OCI-LY1 (cell line): ENCODE measurements at regions not wholly inside any gene's neighbourhood (a gene's known extent, or its start where the extent isn't known, plus 50 kb on each side); places are given as distances from the start of the nearest gene placed in this dataset.

ENCODE experiments used
- H2AFZ ChIP-seq: fragments of 200-600 bp; sonication (generic), shearing (Covaris generic); 2 replicates; pipeline ENCODE4 v1.6.0; 2014; ENCODE audit warnings: antibody characterized with exemption, mild to moderate bottlenecking, low read length
- H3F3A ChIP-seq: fragments of 200-600 bp; sonication (generic), shearing (Covaris generic); 2 replicates; pipeline ENCODE4 v1.6.0; 2014; ENCODE audit warnings: mild to moderate bottlenecking, antibody characterized with exemption, low read length, moderate library complexity; ENCODE audit not compliant: insufficient read depth
- H3K27ac ChIP-seq: fragments of 200-600 bp; sonication (generic); 2 replicates; pipeline ENCODE4 v1.5.1; 2014; ENCODE audit warnings: low read length, mixed run types, mild to moderate bottlenecking, low read depth; ENCODE audit not compliant: poor library complexity, severe bottlenecking
- H3K27me3 ChIP-seq: fragments of 200-600 bp; sonication (generic); 2 replicates; pipeline ENCODE4 v1.6.0; 2014; ENCODE audit warnings: antibody characterized with exemption, mild to moderate bottlenecking, low read length, moderate library complexity; ENCODE audit not compliant: insufficient read depth
- H3K36me3 ChIP-seq: fragments of 200-600 bp; sonication (generic); 2 replicates; pipeline ENCODE4 v1.6.1; 2014; ENCODE audit warnings: mild to moderate bottlenecking, antibody characterized with exemption, low read length, moderate library complexity, mixed read lengths; ENCODE audit not compliant: insufficient read depth
- H3K4me1 ChIP-seq: fragments of 200-600 bp; sonication (generic); 2 replicates; pipeline ENCODE4 v1.5.1; 2014; ENCODE audit warnings: mild to moderate bottlenecking, low read length, moderate library complexity; ENCODE audit not compliant: insufficient read depth, severe bottlenecking
- H3K4me2 ChIP-seq: fragments of 200-600 bp; sonication (generic), shearing (Covaris generic); 2 replicates; pipeline ENCODE4 v1.6.1; 2014; ENCODE audit warnings: low read length
- H3K4me3 ChIP-seq: fragments of 200-600 bp; sonication (generic); 2 replicates; pipeline ENCODE4 v1.5.1; 2014; ENCODE audit warnings: low read length, low read depth, mild to moderate bottlenecking, mixed read lengths; ENCODE audit not compliant: poor library complexity, severe bottlenecking
- H3K79me2 ChIP-seq: fragments of 200-600 bp; shearing (Covaris generic); 2 replicates; pipeline ENCODE4 v1.6.1; 2016; ENCODE audit warnings: mixed run types, low read length, mixed read lengths; ENCODE audit not compliant: insufficient read depth
- H3K9ac ChIP-seq: fragments of 200-600 bp; sonication (generic), shearing (Covaris generic); 2 replicates; pipeline ENCODE4 v1.6.1; 2014; ENCODE audit warnings: mild to moderate bottlenecking, low read length, mixed read lengths
- H3K9me2 ChIP-seq: fragments of 200-600 bp; sonication (generic), shearing (Covaris generic); 2 replicates; pipeline ENCODE4 v1.6.1; 2014; ENCODE audit warnings: low read depth, mild to moderate bottlenecking, low read length, mixed read lengths
- H3K9me3 ChIP-seq: fragments of 200-600 bp; shearing (Covaris generic); 2 replicates; pipeline ENCODE4 v1.6.1; 2014; ENCODE audit warnings: low read length, mixed read lengths
- H4K20me1 ChIP-seq: fragments of 200-600 bp; sonication (generic), shearing (Covaris generic); 2 replicates; pipeline ENCODE4 v1.6.0; 2016; ENCODE audit warnings: mild to moderate bottlenecking, low read length; ENCODE audit not compliant: insufficient read depth
- EZH2 ChIP-seq: fragments of 200-600 bp; sonication (generic), shearing (Covaris generic); IDR thresholded peaks from 2 replicates; pipeline ENCODE4 v1.8.0; 2017; ENCODE audit warnings: borderline replicate concordance, mixed run types, mild to moderate bottlenecking, antibody characterized with exemption, low read length, moderate library complexity, mixed read lengths
- TF ChIP-seq, protein P1 (sequence below): fragments of 200-600 bp; sonication (generic), shearing (Covaris generic); IDR thresholded peaks from 2 replicates; pipeline ENCODE4 v1.5.1; 2017; ENCODE audit warnings: mild to moderate bottlenecking, antibody characterized with exemption, low read length, moderate library complexity, mixed read lengths

DNA sequence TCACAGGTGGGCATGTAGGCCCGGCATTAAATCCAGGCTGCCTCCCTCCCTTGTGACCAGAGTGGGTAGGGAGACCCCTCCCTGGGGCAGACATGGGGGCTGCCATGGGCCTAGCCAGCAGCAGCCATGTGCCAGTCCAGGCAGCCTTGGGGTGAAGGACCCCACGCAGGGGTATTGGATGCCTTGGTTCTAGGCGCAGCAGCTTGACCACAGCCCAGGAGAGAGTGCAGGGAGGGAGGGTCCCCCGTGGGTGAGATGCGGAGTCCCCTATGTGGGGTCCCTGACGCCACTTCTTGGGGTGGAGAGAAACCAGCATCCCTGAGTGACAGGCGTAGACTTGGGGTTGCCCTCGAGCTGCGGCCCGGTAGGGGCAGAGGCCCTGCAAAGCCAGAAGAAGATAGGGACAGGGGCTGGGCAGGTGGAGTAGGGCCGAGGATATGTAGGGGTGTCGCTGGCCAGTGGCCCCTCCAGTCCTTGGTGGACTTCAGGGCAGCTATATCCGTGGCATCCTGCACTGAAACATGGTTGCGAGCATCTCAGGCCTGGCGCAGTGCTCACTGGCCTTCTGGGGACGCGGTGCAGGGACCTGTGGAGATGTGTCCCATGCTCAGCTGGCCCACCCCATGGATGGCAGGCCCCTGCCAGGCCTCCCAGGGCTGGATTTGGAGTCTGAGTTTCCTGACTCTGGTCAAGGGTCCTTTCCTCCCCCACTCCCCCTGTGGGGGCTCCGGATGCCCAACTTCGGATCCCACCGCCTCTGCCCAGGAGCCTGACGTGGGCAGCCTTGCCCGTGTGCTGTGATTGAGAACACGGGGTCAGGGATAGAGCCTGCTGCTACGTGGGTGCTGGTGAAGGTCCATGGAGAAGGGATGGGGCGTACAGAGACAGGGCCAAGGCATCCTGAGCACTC, 1179.8 kb downstream of the BRD1 start:
- Histone ChIP-seq H4K20me1 (no peaks in the 10 kb centered on the region), H3K4me1 (no peaks in the 10 kb centered on the region), H3K27ac (no peak overlapping the region), H2AFZ (no peak overlapping the region), H3K27me3 (no peaks in the 10 kb centered on the region), H3K9me3 (no peaks in the 10 kb centered on the region), H3K79me2 (no peaks in the 10 kb centered on the region), H3K4me2 (no peak overlapping the region), H3K9me2 (no peaks in the 10 kb centered on the region), H3K4me3 (no peak overlapping the region), H3K36me3 (no peaks in the 10 kb centered on the region), H3F3A (no peaks in the 10 kb centered on the region), H3K9ac (no peak overlapping the region)
- no peak for TF ChIP-seq EZH2
- TF ChIP-seq, protein P1, sequence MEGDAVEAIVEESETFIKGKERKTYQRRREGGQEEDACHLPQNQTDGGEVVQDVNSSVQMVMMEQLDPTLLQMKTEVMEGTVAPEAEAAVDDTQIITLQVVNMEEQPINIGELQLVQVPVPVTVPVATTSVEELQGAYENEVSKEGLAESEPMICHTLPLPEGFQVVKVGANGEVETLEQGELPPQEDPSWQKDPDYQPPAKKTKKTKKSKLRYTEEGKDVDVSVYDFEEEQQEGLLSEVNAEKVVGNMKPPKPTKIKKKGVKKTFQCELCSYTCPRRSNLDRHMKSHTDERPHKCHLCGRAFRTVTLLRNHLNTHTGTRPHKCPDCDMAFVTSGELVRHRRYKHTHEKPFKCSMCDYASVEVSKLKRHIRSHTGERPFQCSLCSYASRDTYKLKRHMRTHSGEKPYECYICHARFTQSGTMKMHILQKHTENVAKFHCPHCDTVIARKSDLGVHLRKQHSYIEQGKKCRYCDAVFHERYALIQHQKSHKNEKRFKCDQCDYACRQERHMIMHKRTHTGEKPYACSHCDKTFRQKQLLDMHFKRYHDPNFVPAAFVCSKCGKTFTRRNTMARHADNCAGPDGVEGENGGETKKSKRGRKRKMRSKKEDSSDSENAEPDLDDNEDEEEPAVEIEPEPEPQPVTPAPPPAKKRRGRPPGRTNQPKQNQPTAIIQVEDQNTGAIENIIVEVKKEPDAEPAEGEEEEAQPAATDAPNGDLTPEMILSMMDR = no peak

DNA sequence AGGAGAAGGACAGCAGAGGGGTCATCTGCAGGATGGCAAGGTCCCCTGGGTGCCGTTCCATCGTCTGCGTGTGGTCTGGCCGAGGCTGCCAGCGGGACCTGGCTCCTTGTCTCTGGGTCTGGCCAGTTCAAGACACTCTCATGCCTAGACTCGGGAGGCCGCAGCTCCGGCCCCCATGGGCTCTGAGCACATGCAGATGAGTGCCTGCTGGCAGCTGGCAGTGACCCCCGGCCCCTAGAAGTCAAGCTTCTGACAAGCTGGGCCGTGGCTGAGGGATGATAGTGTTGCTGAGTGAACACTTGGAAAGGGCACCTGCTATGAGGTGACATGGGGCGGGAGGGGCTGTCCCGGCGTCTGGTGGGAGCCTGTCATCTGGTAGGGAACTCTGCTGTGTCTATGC, 1180.6 kb downstream of the BRD1 start:
- Histone ChIP-seq H4K20me1 (no peaks in the 10 kb centered on the region), H3K4me2 (no peak overlapping the region), H3K27ac (no peak overlapping the region), H3F3A (no peaks in the 10 kb centered on the region), H3K9ac (no peak overlapping the region), H3K36me3 (no peaks in the 10 kb centered on the region), H3K9me2 (no peaks in the 10 kb centered on the region), H3K27me3 (no peaks in the 10 kb centered on the region), H3K4me3 (no peak overlapping the region), H3K79me2 (no peaks in the 10 kb centered on the region), H2AFZ (no peak overlapping the region), H3K4me1 (no peaks in the 10 kb centered on the region), H3K9me3 (no peaks in the 10 kb centered on the region)
- no peak for TF ChIP-seq EZH2
- TF ChIP-seq, protein P1 = no peak

DNA sequence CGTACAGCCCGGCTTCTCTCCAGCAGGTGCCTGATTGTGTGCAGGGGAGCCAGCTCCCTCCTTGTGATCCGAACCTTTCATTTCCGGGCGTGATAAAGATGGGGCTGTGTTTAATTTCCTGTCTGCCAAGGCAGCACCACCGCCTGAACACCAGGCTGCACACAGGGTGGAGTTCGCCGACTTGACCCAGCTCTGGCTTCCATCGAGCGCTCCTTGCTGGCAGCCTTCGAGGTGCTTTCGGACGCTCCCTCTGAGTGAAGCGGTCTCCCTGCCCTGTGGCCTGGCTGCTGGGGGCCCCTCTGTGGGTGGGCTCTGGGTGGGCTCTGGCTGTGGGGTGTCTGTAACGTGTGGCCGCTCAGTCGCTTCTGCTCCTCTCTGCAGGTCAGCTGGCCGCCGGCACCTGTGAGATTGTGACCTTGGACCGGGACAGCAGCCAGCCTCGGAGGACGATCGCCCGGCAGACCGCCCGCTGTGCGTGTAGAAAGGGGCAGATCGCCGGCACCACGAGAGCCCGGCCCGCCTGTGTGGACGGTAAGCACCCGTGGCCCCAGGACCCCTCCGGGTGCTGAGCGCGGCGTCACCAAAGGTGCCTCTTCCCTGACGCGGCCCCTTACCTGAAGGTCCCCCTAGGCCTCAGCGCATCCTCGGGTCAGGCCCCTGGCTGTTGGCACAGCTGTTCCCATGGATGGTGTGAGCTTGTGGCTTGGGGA, 1181.3 kb downstream of the BRD1 start:
- H3K79me2 ChIP-seq = no peaks in the 10 kb centered on the region
- H3K27me3 ChIP-seq = no peaks in the 10 kb centered on the region
- no peaks in the 10 kb centered on the region for H3F3A ChIP-seq
- H3K36me3 ChIP-seq = no peaks in the 10 kb centered on the region
- no peak overlapping the region for H2AFZ ChIP-seq
- H3K27ac ChIP-seq = no peak overlapping the region
- no peak overlapping the region for H3K4me2 ChIP-seq
- H3K9me2 ChIP-seq = no peaks in the 10 kb centered on the region
- H3K9ac ChIP-seq = no peak overlapping the region
- no peaks in the 10 kb centered on the region for H3K9me3 ChIP-seq
- H4K20me1 ChIP-seq = no peaks in the 10 kb centered on the region
- TF ChIP-seq, protein P1 = no peak
- TF ChIP-seq EZH2 = no peak
- H3K4me1 ChIP-seq = no peaks in the 10 kb centered on the region
- H3K4me3 ChIP-seq = no peak overlapping the region
